ENCODE measurements at regions not wholly inside any gene's neighbourhood (a gene's known extent, or its start where the extent isn't known, plus 50 kb on each side); places are given as distances from the start of the nearest gene placed in this dataset.

GRCh38 chr2:207256476-207257207 is 90.9 kb upstream of the KLF7 start:
- TF ChIP-seq CTCF (IDR thresholded peaks at IDR 0.05; ENCODE audit: control insufficient read depth, insufficient read depth, low read depth, low read length, missing control alignments) = no peak
- no peak for DNase-seq (ENCODE audit: low read depth)
- no peak overlapping the region for H3K4me3 ChIP-seq (ENCODE audit: control insufficient read depth, low read depth, low read length)

- H3K4me3 ChIP-seq (ENCODE audit: control insufficient read depth, low read depth, low read length) = no peak overlapping the region
- no peak for TF ChIP-seq CTCF (IDR thresholded peaks at IDR 0.05; ENCODE audit: control insufficient read depth, insufficient read depth, low read depth, low read length, missing control alignments)
- DNase-seq (ENCODE audit: low read depth) = no peak
Measured at GRCh38 chr2:207257251-207258250, 91.8 kb upstream of the KLF7 start.

DNA sequence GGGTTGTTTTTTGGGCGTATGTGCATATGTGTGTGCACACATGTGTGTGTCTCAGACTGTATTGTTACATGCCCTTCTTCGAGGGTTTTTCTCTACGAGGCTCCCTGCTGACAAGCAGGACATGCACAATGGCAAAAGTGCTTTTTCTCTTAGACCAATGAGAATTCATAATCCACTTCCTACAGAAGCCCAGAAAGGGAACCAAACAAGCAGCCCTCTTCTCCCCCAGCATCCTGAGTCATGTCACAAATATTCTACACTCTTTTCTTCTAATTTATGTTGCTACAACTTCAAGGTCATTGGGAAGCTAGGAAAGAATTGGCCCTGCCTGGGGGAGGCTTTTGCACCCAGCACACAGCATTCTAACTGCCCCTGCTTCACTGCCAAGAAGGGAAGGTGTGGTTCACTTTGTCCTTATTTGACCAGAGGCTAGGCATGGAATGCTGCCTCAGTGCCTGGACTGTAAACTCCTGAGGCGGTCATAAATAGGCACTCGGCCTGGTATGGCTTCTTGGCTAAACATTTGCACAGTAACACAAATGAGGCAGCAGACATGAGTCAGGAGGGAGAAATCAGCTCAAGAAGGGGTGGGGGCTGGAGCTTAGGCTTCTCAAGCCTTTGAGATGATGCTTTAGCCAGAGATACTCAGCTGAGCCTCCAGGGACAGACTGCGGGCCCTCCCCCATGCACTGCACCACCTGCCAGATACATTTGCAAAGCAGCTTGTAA is 92.7 kb upstream of the KLF7 start:
- peak; percentile 99 for DNase-seq (ENCODE audit: low read depth)
- no peak for TF ChIP-seq CTCF (IDR thresholded peaks at IDR 0.05; ENCODE audit: control insufficient read depth, insufficient read depth, low read depth, low read length, missing control alignments)
- H3K4me3 ChIP-seq (ENCODE audit: control insufficient read depth, low read depth, low read length) = no peak overlapping the region

GRCh38 chr2:207260021-207260420 is 94.3 kb upstream of the KLF7 start:
- no peak for DNase-seq (ENCODE audit: low read depth)
- no peak overlapping the region for H3K4me3 ChIP-seq (ENCODE audit: control insufficient read depth, low read depth, low read length)
- no peak for TF ChIP-seq CTCF (IDR thresholded peaks at IDR 0.05; ENCODE audit: control insufficient read depth, insufficient read depth, low read depth, low read length, missing control alignments)

- H3K4me3 ChIP-seq (ENCODE audit: control insufficient read depth, low read depth, low read length) = no peak overlapping the region
- TF ChIP-seq CTCF (IDR thresholded peaks at IDR 0.05; ENCODE audit: control insufficient read depth, insufficient read depth, low read depth, low read length, missing control alignments) = no peak
- no peak for DNase-seq (ENCODE audit: low read depth)
Measured at GRCh38 chr2:207260947-207261346, 95.2 kb upstream of the KLF7 start.

DNA sequence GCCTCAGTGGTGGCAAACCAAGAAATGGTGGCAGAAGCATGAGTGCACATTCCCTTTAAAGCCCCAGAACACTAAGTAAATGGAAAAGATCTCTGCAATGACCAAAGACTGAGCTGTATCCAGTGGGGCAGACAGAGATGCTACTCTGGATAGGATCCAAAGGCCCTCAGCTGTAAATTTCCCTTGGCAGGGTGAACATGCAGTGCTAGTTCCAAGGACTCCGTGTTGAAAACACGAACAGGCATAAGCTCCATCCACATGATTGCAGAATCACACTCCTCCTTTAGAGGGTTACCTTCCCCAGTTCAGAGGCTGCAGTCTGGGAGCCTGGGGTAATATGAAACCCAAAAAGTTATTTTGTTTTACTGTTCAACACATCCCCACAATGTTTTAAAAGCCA is 98.6 kb upstream of the KLF7 start:
- no peak for TF ChIP-seq CTCF (IDR thresholded peaks at IDR 0.05; ENCODE audit: control insufficient read depth, insufficient read depth, low read depth, low read length, missing control alignments)
- no peak overlapping the region for H3K4me3 ChIP-seq (ENCODE audit: control insufficient read depth, low read depth, low read length)
- no peak for DNase-seq (ENCODE audit: low read depth)

All from AG09309 (cell line).